NCI-H748 (cell line): ENCODE measurements at regions not wholly inside any gene's neighbourhood (a gene's known extent, or its start where the extent isn't known, plus 50 kb on each side); places are given as distances from the start of the nearest gene placed in this dataset.

ENCODE experiments used
- DNase-seq: peaks from one replicate; lab custom pipeline; 2025; ENCODE audit not compliant: unreplicated experiment; lab: John Stamatoyannopoulos, UW

- no peak for DNase-seq
Observed at GRCh38 chr2:129905664-129906081, 73.8 kb upstream of the RAB6C start.

DNA sequence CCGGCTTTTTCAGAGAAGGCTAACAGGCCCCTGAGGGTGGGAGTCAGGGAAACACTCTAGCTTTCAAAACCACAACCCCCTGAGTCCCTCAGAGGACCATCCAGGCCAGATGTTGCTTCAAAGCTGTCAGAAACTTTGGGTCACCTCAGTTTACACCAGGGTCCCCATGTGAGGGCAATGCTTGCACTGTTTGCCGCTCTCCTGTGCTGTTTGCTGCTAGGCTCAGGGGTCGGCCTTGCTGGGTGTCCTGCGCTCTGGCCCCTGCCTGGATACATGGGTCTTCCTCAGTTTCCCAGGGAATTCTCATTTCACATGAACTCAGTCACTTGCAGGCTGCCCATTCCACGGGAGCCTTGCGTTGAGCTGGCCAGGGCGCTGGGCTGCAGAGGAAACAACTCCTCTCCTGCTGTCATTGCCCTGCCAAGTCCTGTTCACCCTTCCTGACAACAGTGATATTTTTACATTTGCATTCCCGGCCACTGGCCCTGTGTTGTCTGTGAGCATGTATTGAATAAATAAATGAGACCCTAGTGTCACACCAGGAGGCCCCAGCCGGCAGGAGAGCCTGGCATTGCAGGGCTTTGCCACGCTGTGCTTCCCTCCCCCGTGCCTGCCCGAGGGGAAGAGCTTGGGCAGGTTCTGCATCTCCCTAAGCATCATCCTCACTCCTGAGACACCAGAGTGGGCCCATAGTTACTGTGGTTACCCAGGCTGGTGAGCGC lies 73.2 kb upstream of the RAB6C start:
- no peak for DNase-seq

GRCh38 chr2:129906861-129907235 lies 72.6 kb upstream of the RAB6C start:
- DNase-seq: no peak

GRCh38 chr2:129907256-129907998 lies 72.0 kb upstream of the RAB6C start:
- no peak for DNase-seq

DNA sequence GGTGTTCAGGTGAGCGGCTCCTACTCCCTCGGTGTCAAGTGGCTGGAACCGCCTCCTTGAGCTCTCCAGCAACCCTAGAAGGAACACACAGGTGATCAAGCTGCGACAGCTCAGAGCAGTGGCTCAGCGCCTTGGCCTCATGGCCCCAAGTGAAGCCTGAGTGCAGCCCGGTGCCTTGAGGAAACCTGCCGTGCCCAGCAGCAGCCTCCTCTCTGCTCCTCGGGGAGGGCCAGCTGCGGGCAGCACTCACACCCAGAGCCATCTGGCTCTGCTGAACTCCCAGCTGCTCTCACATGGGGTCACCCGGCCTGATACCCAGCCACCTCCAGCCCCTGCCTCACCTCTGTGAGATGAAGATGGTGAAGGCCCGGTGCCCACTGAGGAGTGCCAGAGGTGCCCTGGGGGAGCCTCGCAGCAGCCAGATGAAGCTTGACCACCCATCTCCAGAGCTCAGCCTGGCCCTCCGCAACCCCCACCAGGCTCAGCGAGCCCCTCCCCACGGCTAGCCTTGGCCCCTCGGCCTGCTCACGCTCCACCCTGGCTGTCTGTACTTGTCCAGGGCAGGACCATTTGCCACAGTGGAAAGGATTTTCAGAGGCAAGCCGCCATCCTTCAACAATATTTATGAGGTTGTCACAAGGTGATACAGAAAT lies 70.6 kb upstream of the RAB6C start:
- no peak for DNase-seq

DNA sequence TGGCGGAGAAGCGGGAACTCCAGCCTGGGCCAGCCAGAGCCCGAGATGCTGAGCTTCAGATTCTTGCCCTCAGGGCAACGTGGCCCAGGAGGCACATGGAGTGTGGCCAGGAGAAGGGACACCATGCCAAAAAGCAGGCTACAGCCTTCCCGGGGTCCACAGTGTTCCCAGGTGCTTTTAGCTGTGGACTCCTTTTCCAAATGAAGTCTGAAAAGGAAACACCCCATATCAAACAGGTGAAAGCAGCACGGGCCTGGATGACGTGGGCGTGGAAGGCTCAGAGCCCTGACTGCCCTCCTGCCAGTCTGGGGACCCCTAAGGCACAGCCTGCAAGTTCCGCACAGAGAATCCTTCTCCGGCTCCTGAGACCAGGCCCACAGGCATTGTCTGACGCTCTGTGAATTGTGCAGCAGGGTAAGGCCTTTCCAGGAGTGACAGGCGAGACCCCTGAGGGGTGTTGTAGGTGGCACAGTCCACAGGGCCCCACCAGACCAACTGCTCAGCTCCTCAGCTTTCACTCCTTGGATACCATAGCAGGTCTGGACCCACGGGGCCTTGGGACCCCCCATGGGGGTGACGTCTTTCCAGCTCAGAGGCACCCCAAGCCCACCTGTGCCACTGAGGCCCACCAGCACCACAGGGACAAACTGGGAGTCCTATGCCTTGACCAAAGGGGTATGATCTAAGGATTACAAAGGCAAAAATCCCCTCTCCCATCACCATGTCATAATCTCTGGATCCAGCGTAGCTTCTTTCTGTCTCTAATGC lies 69.6 kb upstream of the RAB6C start:
- DNase-seq: no peak

- no peak for DNase-seq
Observed at GRCh38 chr2:129910446-129911362, 68.8 kb upstream of the RAB6C start.

GRCh38 chr2:129911363-129912065 lies 68.0 kb upstream of the RAB6C start:
- no peak for DNase-seq

GRCh38 chr2:129912066-129912820 lies 67.2 kb upstream of the RAB6C start:
- no peak for DNase-seq

DNA sequence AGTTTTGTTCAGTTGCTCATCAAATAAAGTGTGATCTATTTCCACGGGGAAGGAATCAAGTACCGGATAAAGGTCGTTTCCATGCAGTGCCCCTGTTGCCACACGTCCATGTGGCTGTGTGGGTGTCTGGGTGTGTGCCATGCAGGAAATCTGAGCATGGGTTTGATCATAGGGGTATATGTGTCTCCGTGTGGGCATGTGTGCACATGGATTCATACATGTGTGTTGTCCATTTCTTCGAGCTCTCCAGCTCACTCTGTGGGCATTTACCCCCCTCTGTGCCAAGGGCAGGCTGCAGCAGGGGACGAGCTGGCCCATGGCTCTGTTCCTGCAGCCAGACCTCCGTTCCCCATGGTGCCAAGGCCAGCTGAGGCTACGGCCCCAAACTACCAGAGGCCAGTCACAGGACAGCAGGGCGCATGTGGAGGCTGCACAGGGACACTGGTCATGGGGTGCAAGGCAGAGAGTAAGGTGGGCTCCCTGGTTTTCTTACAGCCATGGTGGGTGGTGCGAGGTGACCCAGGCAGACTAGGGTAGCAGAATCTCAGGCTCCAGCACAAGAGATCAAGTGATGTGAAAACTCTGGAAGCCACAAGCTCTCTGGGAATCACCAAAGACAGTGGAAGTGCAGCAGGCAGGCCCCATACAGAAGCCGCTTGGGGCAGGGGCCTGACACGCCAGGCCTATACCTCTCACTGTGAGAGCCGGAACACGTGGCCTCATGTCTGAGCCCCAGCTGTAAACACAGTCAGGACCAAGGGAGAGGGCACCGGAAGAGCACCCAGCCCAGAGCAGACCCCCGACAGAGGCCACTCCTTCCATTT lies 66.4 kb upstream of the RAB6C start:
- no peak for DNase-seq

- DNase-seq: no peak
Observed at GRCh38 chr2:129913695-129914495, 65.6 kb upstream of the RAB6C start.

- DNase-seq: no peak
Observed at GRCh38 chr2:129914538-129915302, 64.7 kb upstream of the RAB6C start.

GRCh38 chr2:129915303-129915840 lies 64.1 kb upstream of the RAB6C start:
- no peak for DNase-seq

- no peak for DNase-seq
Observed at GRCh38 chr2:129918604-129919003, 60.9 kb upstream of the RAB6C start.

GRCh38 chr2:129922571-129923264 lies 56.7 kb upstream of the RAB6C start:
- DNase-seq: peak; percentile 63
